Upper lobe of left lung (tissue), 4 donors: ENCODE measurements at regions not wholly inside any gene's neighbourhood (a gene's known extent, or its start where the extent isn't known, plus 50 kb on each side); places are given as distances from the start of the nearest gene placed in this dataset.

ENCODE experiments used
- POLR2A ChIP-seq, 4 donors: fragments of 450-650 bp; IDR thresholded peaks; one replicate each; pipeline ENCODE4 v1.5.1; 2016 to 2017; ENCODE audit warnings: antibody characterized with exemption in 4 of 4, mild to moderate bottlenecking in 2 of 4
- POLR2AphosphoS5 ChIP-seq, 2 donors: sonication (generic); formaldehyde crosslinking; IDR thresholded peaks; one replicate each; pipeline ENCODE4 v1.5.1; 2017; ENCODE audit warnings: antibody characterized with exemption in 2 of 2
- TF ChIP-seq, protein P1 (sequence below), 6 experiments: fragments of 450-650 bp in 4 of 6; fragments of 200-600 bp in 2 of 6; sonication (generic) in 2 of 6; IDR thresholded peaks; one replicate each; pipeline ENCODE4 v1.5.1; 2016 to 2019; ENCODE audit warnings: antibody characterized with exemption in 6 of 6

DNA sequence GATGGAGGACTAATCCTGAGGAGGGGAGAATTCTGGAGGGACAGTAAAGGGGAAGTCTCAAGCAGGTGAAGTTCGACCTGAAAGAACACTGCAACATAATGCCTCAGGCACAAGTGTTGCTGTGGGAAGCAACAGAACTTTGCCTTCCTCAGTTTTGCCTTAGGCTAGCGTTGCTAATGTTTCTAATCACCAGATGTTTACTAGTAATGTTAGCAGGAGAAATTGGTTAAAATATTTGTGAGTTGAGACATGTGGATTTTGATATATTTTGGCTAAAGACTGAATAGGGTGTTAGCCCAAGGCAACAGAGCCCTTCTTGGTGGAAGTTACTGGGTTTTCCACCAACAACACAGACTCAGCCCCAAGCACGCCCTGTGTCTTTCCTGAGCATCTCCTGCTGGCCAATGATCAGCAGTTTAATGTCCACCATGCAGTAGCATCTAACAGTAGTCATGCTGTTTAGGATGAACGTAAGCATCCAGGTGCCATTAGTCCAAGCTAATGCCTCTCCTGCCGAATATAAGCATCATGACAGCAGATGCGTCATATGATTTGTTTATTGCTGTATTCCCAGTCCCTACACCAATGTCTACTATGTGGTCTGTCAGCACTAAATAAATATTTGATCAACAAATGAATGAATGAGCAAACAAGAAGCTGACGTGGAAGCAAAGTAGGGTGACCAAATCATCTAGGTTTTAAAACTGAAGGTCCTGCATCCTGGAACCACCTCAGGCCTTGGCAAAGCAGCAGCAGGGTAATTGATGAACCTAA lies 511.9 kb upstream of the HTR2A start:
- TF ChIP-seq POLR2A (IDR thresholded peaks at IDR 0.05), result no peak
- TF ChIP-seq, protein P1, sequence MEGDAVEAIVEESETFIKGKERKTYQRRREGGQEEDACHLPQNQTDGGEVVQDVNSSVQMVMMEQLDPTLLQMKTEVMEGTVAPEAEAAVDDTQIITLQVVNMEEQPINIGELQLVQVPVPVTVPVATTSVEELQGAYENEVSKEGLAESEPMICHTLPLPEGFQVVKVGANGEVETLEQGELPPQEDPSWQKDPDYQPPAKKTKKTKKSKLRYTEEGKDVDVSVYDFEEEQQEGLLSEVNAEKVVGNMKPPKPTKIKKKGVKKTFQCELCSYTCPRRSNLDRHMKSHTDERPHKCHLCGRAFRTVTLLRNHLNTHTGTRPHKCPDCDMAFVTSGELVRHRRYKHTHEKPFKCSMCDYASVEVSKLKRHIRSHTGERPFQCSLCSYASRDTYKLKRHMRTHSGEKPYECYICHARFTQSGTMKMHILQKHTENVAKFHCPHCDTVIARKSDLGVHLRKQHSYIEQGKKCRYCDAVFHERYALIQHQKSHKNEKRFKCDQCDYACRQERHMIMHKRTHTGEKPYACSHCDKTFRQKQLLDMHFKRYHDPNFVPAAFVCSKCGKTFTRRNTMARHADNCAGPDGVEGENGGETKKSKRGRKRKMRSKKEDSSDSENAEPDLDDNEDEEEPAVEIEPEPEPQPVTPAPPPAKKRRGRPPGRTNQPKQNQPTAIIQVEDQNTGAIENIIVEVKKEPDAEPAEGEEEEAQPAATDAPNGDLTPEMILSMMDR (IDR thresholded peaks at IDR 0.05), result no peak
- TF ChIP-seq POLR2AphosphoS5 (IDR thresholded peaks at IDR 0.05), result no peak
